OCI-LY7 (cell line): ENCODE measurements at regions not wholly inside any gene's neighbourhood (a gene's known extent, or its start where the extent isn't known, plus 50 kb on each side); places are given as distances from the start of the nearest gene placed in this dataset.

ENCODE experiments used
- BruUV-seq: library from RNA; stranded (reverse); fragments of 400-500 nt; replicated peaks from 2 replicates; lab custom pipeline; 2021; lab: Mats Ljungman, UMichigan
- CTCF ChIA-PET: fragments of 300-600 bp; sonication (Branson Sonifier 250); formaldehyde crosslinking; loops from one replicate; lab custom pipeline; 2022; ENCODE audit warnings: antibody characterized with exemption; ENCODE audit not compliant: unreplicated experiment; lab: Charles Lee
- POLR2A ChIA-PET: fragments of 300-600 bp; sonication (Branson Sonifier 250); formaldehyde crosslinking; loops from one replicate; lab custom pipeline; 2022; ENCODE audit warnings: antibody characterized with exemption; lab: Charles Lee
- DNase-seq: peaks from one replicate; pipeline ENCODE4 v3.0.0-alpha.2; 2015; ENCODE audit warnings: low spot score
- H2AFZ ChIP-seq: fragments of 200-600 bp; sonication (generic), shearing (Covaris generic); 2 replicates; pipeline ENCODE4 v1.6.1; 2014; ENCODE audit warnings: mild to moderate bottlenecking, antibody characterized with exemption, low read length, moderate library complexity
- H3K27ac ChIP-seq: fragments of 200-600 bp; sonication (generic); 2 replicates; pipeline ENCODE4 v1.5.1; 2014; ENCODE audit warnings: mixed run types, low read depth, mild to moderate bottlenecking, moderate library complexity, low read length, inconsistent platforms; ENCODE audit not compliant: poor library complexity, severe bottlenecking
- H3K36me3 ChIP-seq: fragments of 200-600 bp; sonication (generic); 2 replicates; pipeline ENCODE4 v1.6.1; 2014; ENCODE audit warnings: mild to moderate bottlenecking, antibody characterized with exemption, low read length, moderate library complexity, mixed read lengths; ENCODE audit not compliant: insufficient read depth
- H3K4me1 ChIP-seq: fragments of 200-600 bp; sonication (generic); 2 replicates; pipeline ENCODE4 v1.5.1; 2014; ENCODE audit warnings: mild to moderate bottlenecking, low read length; ENCODE audit not compliant: insufficient read depth, poor library complexity, severe bottlenecking
- H3K4me2 ChIP-seq: fragments of 200-600 bp; sonication (generic); 2 replicates; pipeline ENCODE4 v1.6.1; 2014; ENCODE audit warnings: mild to moderate bottlenecking, low read length
- H3K4me3 ChIP-seq: fragments of 200-600 bp; sonication (generic); 2 replicates; pipeline ENCODE4 v1.5.1; 2014; ENCODE audit warnings: mild to moderate bottlenecking, low read depth, low read length; ENCODE audit not compliant: poor library complexity, severe bottlenecking
- H3K79me2 ChIP-seq: fragments of 200-600 bp; sonication (generic); 2 replicates; pipeline ENCODE4 v1.6.1; 2016; ENCODE audit warnings: low read depth, mild to moderate bottlenecking, low read length, moderate library complexity, mixed read lengths; ENCODE audit not compliant: insufficient read depth
- H3K9me2 ChIP-seq: fragments of 200-600 bp; sonication (generic); 2 replicates; pipeline ENCODE4 v1.6.1; 2016; ENCODE audit warnings: mild to moderate bottlenecking, low read length, mixed read lengths; ENCODE audit not compliant: insufficient read depth
- H3K9me3 ChIP-seq: fragments of 200-600 bp; sonication (generic); 2 replicates; pipeline ENCODE4 v1.6.1; 2014; ENCODE audit warnings: mild to moderate bottlenecking, mixed run types, low read length, mixed read lengths
- H4K20me1 ChIP-seq: fragments of 200-600 bp; sonication (generic); 2 replicates; pipeline ENCODE4 v1.6.1; 2014; ENCODE audit warnings: mild to moderate bottlenecking, antibody characterized with exemption, low read length, moderate library complexity, mixed read lengths; ENCODE audit not compliant: insufficient read depth
- CTCF ChIP-seq: fragments of 200-600 bp; sonication (generic); conservative IDR thresholded peaks from 2 replicates; pipeline ENCODE4 v1.5.1; 2014; ENCODE audit warnings: mild to moderate bottlenecking, antibody characterized with exemption, low read length, moderate library complexity, mixed read lengths
- EZH2phosphoT487 ChIP-seq: fragments of 200-600 bp; sonication (generic); IDR thresholded peaks from 2 replicates; pipeline ENCODE4 v1.6.1; 2018; ENCODE audit warnings: low read depth, borderline replicate concordance, mild to moderate bottlenecking, mixed run types, antibody characterized with exemption, low read length, moderate library complexity, mixed read lengths
- intact Hi-C: fragments of 100-400 bp; cut with micrococcal nuclease; formaldehyde crosslinking; loops from one replicate; pipeline ENCODE4 v1.10.0; 2022; ENCODE audit not compliant: unreplicated experiment

DNA sequence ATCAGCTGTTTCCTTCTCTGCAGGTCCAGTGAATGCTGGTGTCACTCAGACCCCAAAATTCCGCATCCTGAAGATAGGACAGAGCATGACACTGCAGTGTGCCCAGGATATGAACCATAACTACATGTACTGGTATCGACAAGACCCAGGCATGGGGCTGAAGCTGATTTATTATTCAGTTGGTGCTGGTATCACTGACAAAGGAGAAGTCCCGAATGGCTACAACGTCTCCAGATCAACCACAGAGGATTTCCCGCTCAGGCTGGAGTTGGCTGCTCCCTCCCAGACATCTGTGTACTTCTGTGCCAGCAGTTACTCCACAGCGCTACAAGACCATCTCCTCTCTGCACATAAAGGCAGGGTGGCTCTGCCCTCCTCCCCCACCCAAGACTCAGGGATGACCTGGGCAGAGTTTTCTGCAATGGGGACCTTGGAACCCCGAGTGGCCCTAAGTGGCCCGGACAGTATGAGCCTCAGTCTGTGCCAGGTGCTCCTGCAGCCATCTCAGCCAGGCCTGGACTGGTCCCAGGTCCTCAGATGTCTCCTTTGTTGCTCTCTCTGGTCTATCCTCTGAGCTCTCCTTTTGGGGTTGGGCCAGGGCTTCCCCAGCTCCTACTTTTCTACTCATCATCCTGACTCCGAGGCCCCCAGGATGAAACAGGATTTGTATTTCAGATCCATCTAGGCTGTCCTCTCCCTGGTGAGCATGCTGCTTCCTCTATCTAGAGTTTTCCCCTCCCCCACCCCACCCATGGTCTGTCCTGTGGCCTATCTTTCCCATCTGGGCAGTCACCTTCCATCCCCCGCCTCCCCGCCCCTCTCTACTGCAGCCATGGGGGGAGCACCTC, 212.1 kb upstream of the PRSS58 start:
- TF ChIP-seq CTCF (no peak), EZH2phosphoT487 (no peak)
- Histone ChIP-seq H3K9me2 (no peaks in the 10 kb centered on the region), H3K79me2 (no peaks in the 10 kb centered on the region), H2AFZ (no peak overlapping the region), H3K4me1 (peaks cover 7% of the 10 kb centered on the region), H4K20me1 (no peaks in the 10 kb centered on the region), H3K27ac (no peak overlapping the region), H3K4me3 (no peak overlapping the region), H3K4me2 (no peak overlapping the region), H3K36me3 (no peaks in the 10 kb centered on the region), H3K9me3 (no peaks in the 10 kb centered on the region)
- ChIA-PET POLR2A (no interaction called here), CTCF (no interaction called here)
- BruUV-seq, result no TSS peak
- DNase-seq, result no peak
- intact Hi-C loops, result no loop called here

DNA sequence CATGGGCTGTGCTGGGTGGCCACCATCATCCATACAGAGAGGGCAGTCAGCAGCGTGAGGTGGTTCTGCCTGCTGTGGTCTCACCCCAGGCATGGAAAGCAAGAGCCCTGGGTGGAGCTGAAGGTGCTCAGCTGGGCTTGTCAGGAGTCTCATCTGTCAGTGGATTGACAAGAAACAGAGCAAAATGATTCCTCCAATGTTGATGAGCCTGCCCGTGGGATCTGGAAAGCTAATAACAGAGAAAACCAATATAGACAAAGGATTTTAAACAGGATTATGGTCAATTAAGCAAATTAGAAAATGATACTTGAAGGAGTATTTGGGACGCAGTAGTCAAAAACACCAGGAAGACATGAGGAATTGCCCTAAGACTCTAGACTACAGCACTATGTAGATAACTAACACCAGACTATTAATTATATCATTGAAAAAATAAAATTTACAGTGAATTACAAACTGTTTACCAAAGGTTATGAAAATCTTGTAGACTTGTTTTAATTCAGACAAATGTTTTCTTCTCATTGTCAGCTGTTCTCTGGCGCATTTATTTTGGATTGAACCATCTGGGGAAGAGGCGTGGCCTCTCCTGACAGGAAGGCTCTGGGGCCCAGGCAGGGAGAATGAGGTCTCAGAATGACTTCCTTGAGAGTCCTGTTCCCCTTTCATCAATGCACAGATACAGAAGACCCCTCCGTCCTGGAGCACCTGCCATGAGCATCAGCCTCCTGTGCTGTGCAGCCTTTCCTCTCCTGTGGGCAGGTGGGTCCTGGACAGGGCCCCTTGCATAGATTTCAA, 211.2 kb upstream of the PRSS58 start:
- ChIA-PET POLR2A (no interaction called here), CTCF (no interaction called here)
- DNase-seq, result no peak
- H2AFZ ChIP-seq, result no peak overlapping the region
- no peaks in the 10 kb centered on the region for H3K79me2 ChIP-seq
- TF ChIP-seq CTCF (no peak), EZH2phosphoT487 (no peak)
- no peak overlapping the region for H3K27ac ChIP-seq
- no peaks in the 10 kb centered on the region for H3K36me3 ChIP-seq
- H3K4me2 ChIP-seq, result no peak overlapping the region
- no peak overlapping the region for H3K4me3 ChIP-seq
- H3K4me1 ChIP-seq, result peaks cover 7% of the 10 kb centered on the region
- BruUV-seq, result no TSS peak
- no peaks in the 10 kb centered on the region for H4K20me1 ChIP-seq
- H3K9me2 ChIP-seq, result no peaks in the 10 kb centered on the region
- no peaks in the 10 kb centered on the region for H3K9me3 ChIP-seq
- intact Hi-C loops, result no loop called here
